IMR-90 (cell line): ENCODE measurements at regions not wholly inside any gene's neighbourhood (a gene's known extent, or its start where the extent isn't known, plus 50 kb on each side); places are given as distances from the start of the nearest gene placed in this dataset.

Source experiments
- ATAC-seq: fragments of 200-7000 bp; cut with Tn5 transposase; 2 replicates; pipeline ENCODE4 v1.9.1; 2020; ENCODE audit warnings: low read depth, mild to moderate bottlenecking, moderate library complexity
- BruUV-seq: library from RNA; stranded (reverse); fragments of 400-500 nt; replicated peaks from 2 replicates; lab custom pipeline; 2021; lab: Mats Ljungman, UMichigan
- CTCF ChIA-PET: fragments of 300-600 bp; formaldehyde crosslinking; extraction: SDS; loops from one replicate; lab custom pipeline; 2021; ENCODE audit warnings: antibody characterized with exemption; lab: Yijun Ruan, JAX
- POLR2A ChIA-PET: fragments of 300-600 bp; sonication (Branson Sonifier 250); formaldehyde crosslinking; loops from one replicate; lab custom pipeline; 2022; ENCODE audit warnings: antibody characterized with exemption; ENCODE audit not compliant: unreplicated experiment; lab: Charles Lee
- DNase-seq: peaks from one replicate; pipeline ENCODE4 v3.0.0; 2013
- H2AFZ ChIP-seq: replicated peaks from 2 replicates; pipeline ENCODE3; 2013; ENCODE audit warnings: low read length, mild to moderate bottlenecking; ENCODE audit not compliant: poor library complexity
- H2AK5ac ChIP-seq: 2 replicates; pipeline ENCODE4 v1.6.1; 2013; ENCODE audit warnings: low read depth, low read length, inconsistent platforms
- H2AK9ac ChIP-seq: replicated peaks from 2 replicates; pipeline ENCODE3; 2013; ENCODE audit warnings: mild to moderate bottlenecking, low read depth, low read length, moderate library complexity; ENCODE audit not compliant: poor library complexity
- H2BK120ac ChIP-seq: 2 replicates; pipeline ENCODE4 v1.6.1; 2013; ENCODE audit warnings: low read depth, low read length, inconsistent platforms
- H2BK15ac ChIP-seq: 3 replicates; pipeline ENCODE4 v1.6.1; 2013; ENCODE audit warnings: low read depth, low read length, inconsistent platforms
- H2BK20ac ChIP-seq: 2 replicates; pipeline ENCODE4 v1.6.1; 2013; ENCODE audit warnings: low read depth, mild to moderate bottlenecking, inconsistent platforms, low read length, moderate library complexity
- H2BK5ac ChIP-seq: 2 replicates; pipeline ENCODE4 v1.6.1; 2013; ENCODE audit warnings: mild to moderate bottlenecking, low read depth, low read length, inconsistent platforms; ENCODE audit not compliant: poor library complexity, severe bottlenecking
- H3K14ac ChIP-seq: replicated peaks from 2 replicates; pipeline ENCODE4 v1.6.1; 2013; ENCODE audit warnings: low read depth, low read length, inconsistent platforms
- H3K18ac ChIP-seq: 2 replicates; pipeline ENCODE4 v1.6.1; 2013; ENCODE audit warnings: low read depth, low read length, control low read depth
- H3K23ac ChIP-seq: 2 replicates; pipeline ENCODE4 v1.6.1; 2013; ENCODE audit warnings: low read depth, low read length, inconsistent platforms
- H3K27ac ChIP-seq: 2 replicates; pipeline ENCODE4 v1.5.1; 2013; ENCODE audit warnings: mild to moderate bottlenecking, control low read depth, low read length; ENCODE audit not compliant: insufficient read depth
- H3K27me3 ChIP-seq: 2 replicates; pipeline ENCODE4 v1.6.1; 2013; ENCODE audit warnings: low read length; ENCODE audit not compliant: control insufficient read depth, insufficient read depth
- H3K36me3 ChIP-seq: 2 replicates; pipeline ENCODE4 v1.6.1; 2013; ENCODE audit warnings: low read length, mixed read lengths; ENCODE audit not compliant: control insufficient read depth, insufficient read depth
- H3K4ac ChIP-seq: 2 replicates; pipeline ENCODE4 v1.6.1; 2013; ENCODE audit warnings: low read depth, low read length, inconsistent platforms
- H3K4me1 ChIP-seq: 2 replicates; pipeline ENCODE4 v1.6.1; 2013; ENCODE audit warnings: low read length, mixed read lengths; ENCODE audit not compliant: control insufficient read depth, insufficient read depth
- H3K4me2 ChIP-seq: 2 replicates; pipeline ENCODE4 v1.6.1; 2013; ENCODE audit warnings: low read depth, mild to moderate bottlenecking, control low read depth, low read length, moderate library complexity
- H3K4me3 ChIP-seq: 2 replicates; pipeline ENCODE4 v1.5.1; 2013; ENCODE audit warnings: low read depth, mild to moderate bottlenecking, control low read depth, low read length, moderate library complexity; ENCODE audit not compliant: insufficient read depth
- H3K56ac ChIP-seq: 2 replicates; pipeline ENCODE4 v1.6.1; 2013; ENCODE audit warnings: low read length, inconsistent platforms; ENCODE audit not compliant: insufficient read depth; ENCODE audit errors: extremely low read depth
- H3K79me1 ChIP-seq, 2 experiments: 2 replicates each; pipeline ENCODE4 v1.6.1; 2013; ENCODE audit warnings: low read length in 2 of 2, inconsistent platforms in 1 of 2, low read depth in 1 of 2
- H3K9ac ChIP-seq: 2 replicates; pipeline ENCODE4 v1.6.1; 2013; ENCODE audit warnings: low read depth, low read length, control low read depth
- H3K9me1 ChIP-seq: 2 replicates; pipeline ENCODE4 v1.6.1; 2013; ENCODE audit warnings: low read length, inconsistent platforms; ENCODE audit not compliant: insufficient read depth
- H3K9me3 ChIP-seq: 2 replicates; pipeline ENCODE4 v1.6.1; 2013; ENCODE audit warnings: low read length; ENCODE audit not compliant: control insufficient read depth, insufficient read depth
- H4K20me1 ChIP-seq: 2 replicates; pipeline ENCODE4 v1.6.1; 2013; ENCODE audit warnings: low read length, inconsistent platforms; ENCODE audit not compliant: insufficient read depth
- H4K5ac ChIP-seq: 2 replicates; pipeline ENCODE4 v1.6.1; 2013; ENCODE audit warnings: mild to moderate bottlenecking, low read depth, low read length, control low read depth
- H4K8ac ChIP-seq, 2 experiments: 2 replicates each; pipeline ENCODE4 v1.6.1; 2013; ENCODE audit warnings: low read depth in 2 of 2, low read length in 2 of 2, control low read depth in 1 of 2, inconsistent platforms in 1 of 2
- H4K91ac ChIP-seq: 2 replicates; pipeline ENCODE4 v1.6.1; 2013; ENCODE audit warnings: low read depth, low read length, inconsistent platforms; ENCODE audit not compliant: insufficient read depth
- BHLHE40 ChIP-seq: fragments of 150-350 bp; IDR thresholded peaks from 2 replicates; pipeline ENCODE4 v1.6.1; 2016; ENCODE audit warnings: mild to moderate bottlenecking, low read depth, low read length
- CEBPB ChIP-seq: IDR thresholded peaks from 2 replicates; pipeline ENCODE4 v1.6.1; 2012; ENCODE audit warnings: low read depth, low read length, improper control_type of control experiment
- CHD1 ChIP-seq: IDR thresholded peaks from 2 replicates; pipeline ENCODE4 v1.6.1; 2012; ENCODE audit warnings: low read depth, low read length, improper control_type of control experiment
- CTCF ChIP-seq: conservative IDR thresholded peaks from 2 replicates; pipeline ENCODE4 v1.5.1; 2012; ENCODE audit warnings: mild to moderate bottlenecking, low read depth, low read length, improper control_type of control experiment
- ELK1 ChIP-seq: fragments of 150-350 bp; IDR thresholded peaks from 2 replicates; pipeline ENCODE4 v1.6.1; 2016; ENCODE audit warnings: low read depth, mild to moderate bottlenecking, low read length, moderate library complexity, borderline replicate concordance
- FOS ChIP-seq: fragments of 150-350 bp; IDR thresholded peaks from 2 replicates; pipeline ENCODE4 v1.6.1; 2016; ENCODE audit warnings: low read depth, low read length
- MAFK ChIP-seq: IDR thresholded peaks from 2 replicates; pipeline ENCODE4 v1.6.1; 2012; ENCODE audit warnings: low read depth, low read length, improper control_type of control experiment
- MAZ ChIP-seq: IDR thresholded peaks from 2 replicates; pipeline ENCODE4 v1.6.1; 2012; ENCODE audit warnings: low read depth, mild to moderate bottlenecking, low read length, improper control_type of control experiment, moderate library complexity, borderline replicate concordance
- MXI1 ChIP-seq: IDR thresholded peaks from 2 replicates; pipeline ENCODE4 v1.6.1; 2012; ENCODE audit warnings: low read depth, mild to moderate bottlenecking, low read length, moderate library complexity, borderline replicate concordance
- NFE2L2 ChIP-seq: fragments of 150-350 bp; IDR thresholded peaks from 2 replicates; pipeline ENCODE4 v1.6.1; 2016; ENCODE audit warnings: low read depth, mild to moderate bottlenecking, low read length
- POLR2A ChIP-seq: IDR thresholded peaks from 2 replicates; pipeline ENCODE4 v1.6.1; 2012; ENCODE audit warnings: mild to moderate bottlenecking, low read depth, low read length
- RAD21 ChIP-seq: IDR thresholded peaks from 2 replicates; pipeline ENCODE4 v1.6.1; 2012; ENCODE audit warnings: low read length, improper control_type of control experiment
- RCOR1 ChIP-seq: IDR thresholded peaks from 2 replicates; pipeline ENCODE4 v1.6.1; 2012; ENCODE audit warnings: mild to moderate bottlenecking, low read length, improper control_type of control experiment; ENCODE audit not compliant: insufficient replicate concordance
- RFX5 ChIP-seq: IDR thresholded peaks from 2 replicates; pipeline ENCODE4 v1.8.0; 2012; ENCODE audit warnings: low read depth, mild to moderate bottlenecking, low read length, moderate library complexity
- SMC3 ChIP-seq: fragments of 150-350 bp; IDR thresholded peaks from 2 replicates; pipeline ENCODE4 v1.6.1; 2016; ENCODE audit warnings: low read depth, mild to moderate bottlenecking, antibody characterized with exemption, low read length, moderate library complexity
- USF2 ChIP-seq: fragments of 150-350 bp; IDR thresholded peaks from 2 replicates; pipeline ENCODE4 v1.6.1; 2017; ENCODE audit warnings: mild to moderate bottlenecking, antibody characterized with exemption, low read length, low read depth
- whole genome bisulfite sequencing, 2 experiments: methylation state at CpG; one replicate each; pipeline versions ENCODE4 v1.1.5 to v1.1.7; 2013; ENCODE audit warnings: missing lambda C conversion rate in 2 of 2; ENCODE audit not compliant: insufficient read length in 1 of 2; ENCODE audit errors: extremely low coverage in 2 of 2; 5-methylcytosine and 5-hydroxymethylcytosine counted together
- dilution Hi-C: fragments of 300-500 bp; cut with HindIII; formaldehyde crosslinking; loops from one replicate; pipeline ENCODE4 v1.14.3; 2018; ENCODE audit warnings: low sequenced_read_pairs; ENCODE audit not compliant: unreplicated experiment
- in situ Hi-C: fragments of 300-500 bp; cut with MboI; formaldehyde crosslinking; loops from 3 replicates; pipeline ENCODE4 v1.14.3; 2019; ENCODE audit warnings: low sequenced_read_pairs, inconsistent platforms, mixed read lengths
- intact Hi-C: fragments of 100-400 bp; cut with micrococcal nuclease; formaldehyde crosslinking; loops from 2 replicates; pipeline ENCODE4 v1.10.0; 2022

- no peak overlapping the region for H3K56ac ChIP-seq
- H3K9me1 ChIP-seq = no peaks in the 10 kb centered on the region
- dilution Hi-C loops (no loop called here), intact Hi-C loops (no loop called here), in situ Hi-C loops (no loop called here)
- H3K14ac ChIP-seq = no peak overlapping the region
- ChIA-PET CTCF (no interaction called here), POLR2A (no interaction called here)
- H2BK5ac ChIP-seq = no peak overlapping the region
- H3K4me3 ChIP-seq = no peak overlapping the region
- peaks cover 2% of the 10 kb centered on the region; the same call in 1 of the 2 replicates for H3K27me3 ChIP-seq
- no CpG with 5 or more reads among the region's 6 CpGs for WGBS, 2 experiments
- no peak overlapping the region for H2BK15ac ChIP-seq
- H4K8ac ChIP-seq = no peak overlapping the region
- ATAC-seq = no peak
- H2BK120ac ChIP-seq = no peak overlapping the region
- no peak overlapping the region for H3K4me2 ChIP-seq
- H3K9ac ChIP-seq = no peak overlapping the region
- H4K91ac ChIP-seq = no peak overlapping the region
- no peak for TF ChIP-seq NFE2L2
- TF ChIP-seq CHD1 = no peak
- no peak for TF ChIP-seq MXI1
- no peak for TF ChIP-seq MAFK
- TF ChIP-seq BHLHE40 = no peak
- no peak for TF ChIP-seq POLR2A
- TF ChIP-seq USF2 = no peak
- TF ChIP-seq SMC3 = no peak
- no peak for TF ChIP-seq CEBPB
- TF ChIP-seq MAZ = no peak
- TF ChIP-seq RAD21 = no peak
- TF ChIP-seq CTCF = no peak
- no peak for TF ChIP-seq ELK1
- no peak for TF ChIP-seq FOS
- TF ChIP-seq RFX5 = no peak
- no peak for TF ChIP-seq RCOR1
- no peak overlapping the region for H2AFZ ChIP-seq
- H3K18ac ChIP-seq = no peak overlapping the region
- no peak overlapping the region for H2AK9ac ChIP-seq
- H2BK20ac ChIP-seq = no peak overlapping the region
- no peaks in the 10 kb centered on the region for H3K79me1 ChIP-seq
- H3K27ac ChIP-seq = no peak overlapping the region
- no peak overlapping the region for H2AK5ac ChIP-seq
- BruUV-seq = no TSS peak
- no peak overlapping the region for H4K5ac ChIP-seq
- H3K36me3 ChIP-seq = no peaks in the 10 kb centered on the region
- no peak overlapping the region for H3K4ac ChIP-seq
- no peak for DNase-seq
- no peaks in the 10 kb centered on the region for H3K4me1 ChIP-seq
- H3K23ac ChIP-seq = no peak overlapping the region
- no peaks in the 10 kb centered on the region for H4K20me1 ChIP-seq
- no peaks in the 10 kb centered on the region for H3K9me3 ChIP-seq
Measured at GRCh38 chr2:176592216-176592615, 323.0 kb downstream of the MTX2 start.
